GM18873 (cell line): ENCODE measurements at regions not wholly inside any gene's neighbourhood (a gene's known extent, or its start where the extent isn't known, plus 50 kb on each side); places are given as distances from the start of the nearest gene placed in this dataset.
A peak's percentile ranks its signal among the peaks of the same experiment; 100 is the strongest.
"Not testable (repeated sequence)": the region's sequence is repeated elsewhere in the genome, so short reads cannot be mapped to it uniquely, and the experiment has no call there.

Experiments
- ATAC-seq: cut with Tn5 transposase; IDR thresholded peaks from one replicate; pipeline ENCODE4 v1.9.1; 2021; ENCODE audit warnings: mild to moderate bottlenecking, moderate library complexity, moderate number of reproducible peaks; ENCODE audit not compliant: unreplicated experiment, low FRiP score

- no peak for ATAC-seq
Observed at GRCh38 chr6:106802139-106802538, 172.4 kb downstream of the CD24 start.

DNA sequence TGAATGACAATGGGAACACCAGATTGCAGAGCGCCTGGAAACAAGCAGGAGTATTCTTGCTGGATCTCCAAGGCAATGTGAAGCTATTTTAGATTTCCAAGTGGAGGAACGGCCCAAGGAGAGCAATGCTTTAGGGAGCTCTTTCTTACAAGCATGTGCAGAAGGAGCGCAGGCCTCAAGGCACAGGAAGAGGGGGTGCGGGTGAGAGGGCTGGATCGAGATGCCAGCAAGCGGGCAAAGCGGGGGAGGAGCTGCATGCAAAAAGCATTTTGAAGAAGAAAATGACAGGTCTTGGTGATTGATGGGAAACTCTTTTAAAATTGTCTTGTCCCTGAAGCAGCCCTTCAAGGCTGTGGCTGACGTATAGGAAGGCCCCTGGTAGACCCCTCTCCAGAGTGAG is 171.9 kb downstream of the QRSL1 start:
- no peak for ATAC-seq

GRCh38 chr6:106800379-106800778 is 171.0 kb downstream of the QRSL1 start:
- no peak for ATAC-seq

GRCh38 chr6:106799031-106799894 is 169.9 kb downstream of the QRSL1 start:
- ATAC-seq: peak; percentile 50

- ATAC-seq: no peak
Observed at GRCh38 chr6:106797186-106797585, 167.8 kb downstream of the QRSL1 start.

- ATAC-seq: no peak
Observed at GRCh38 chr6:106796781-106797180, 167.4 kb downstream of the QRSL1 start.

- no peak for ATAC-seq
Observed at GRCh38 chr6:106794129-106794528, 164.8 kb downstream of the QRSL1 start.

DNA sequence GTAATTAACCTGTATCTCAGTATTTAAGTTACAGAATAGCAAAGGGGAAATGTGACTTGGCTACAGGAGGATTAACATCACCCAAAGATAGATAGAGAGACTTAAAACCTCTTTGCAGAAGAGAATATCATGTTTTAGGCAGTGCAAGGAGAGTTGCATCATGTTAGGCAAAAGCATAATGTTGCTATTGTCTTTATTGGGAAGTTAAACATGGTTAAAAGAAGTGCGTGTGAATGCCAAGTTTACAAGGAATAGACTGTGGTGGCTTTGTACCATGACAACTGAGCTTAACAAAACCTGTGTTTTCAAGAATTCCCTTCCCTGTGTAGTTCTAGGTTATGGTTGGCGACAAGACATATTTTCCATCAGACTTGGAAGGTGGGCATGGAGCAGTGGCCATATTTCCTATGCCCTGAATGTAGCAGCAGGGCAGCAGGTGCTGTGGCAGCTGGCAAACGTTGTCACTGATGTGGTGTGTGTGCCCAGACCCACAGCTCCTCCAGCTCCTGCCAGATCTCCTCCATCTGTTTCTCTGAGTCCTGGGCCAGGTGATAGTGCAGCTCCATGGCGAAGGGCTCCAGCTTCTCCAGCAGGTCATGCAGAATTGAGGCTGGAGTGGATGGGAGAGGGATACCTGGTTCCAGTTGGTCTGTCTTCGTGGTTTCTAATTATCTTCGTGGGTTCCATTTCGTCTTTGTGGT is 163.3 kb downstream of the QRSL1 start:
- no peak for ATAC-seq

DNA sequence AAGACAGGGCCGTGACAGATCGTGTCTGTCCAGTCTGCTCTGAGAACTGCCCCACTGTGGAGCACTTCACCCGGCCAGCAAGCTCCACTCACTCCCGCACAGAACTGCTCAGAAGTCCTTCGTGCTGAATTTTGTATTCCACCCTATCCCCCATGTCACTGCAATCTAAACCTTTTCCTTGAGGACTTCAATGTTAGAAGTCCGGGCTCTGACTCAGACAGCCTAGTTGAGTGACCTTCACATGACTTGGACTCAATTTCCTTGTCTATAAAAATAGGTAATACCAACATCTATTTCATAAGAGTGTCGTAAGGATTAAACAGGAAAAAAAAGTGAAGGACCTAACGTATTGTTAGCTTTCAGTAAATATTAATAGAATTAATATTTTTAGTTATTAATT is 161.6 kb downstream of the QRSL1 start:
- no peak for ATAC-seq

GRCh38 chr6:106790149-106790770 is 160.9 kb downstream of the QRSL1 start:
- ATAC-seq: no peak

DNA sequence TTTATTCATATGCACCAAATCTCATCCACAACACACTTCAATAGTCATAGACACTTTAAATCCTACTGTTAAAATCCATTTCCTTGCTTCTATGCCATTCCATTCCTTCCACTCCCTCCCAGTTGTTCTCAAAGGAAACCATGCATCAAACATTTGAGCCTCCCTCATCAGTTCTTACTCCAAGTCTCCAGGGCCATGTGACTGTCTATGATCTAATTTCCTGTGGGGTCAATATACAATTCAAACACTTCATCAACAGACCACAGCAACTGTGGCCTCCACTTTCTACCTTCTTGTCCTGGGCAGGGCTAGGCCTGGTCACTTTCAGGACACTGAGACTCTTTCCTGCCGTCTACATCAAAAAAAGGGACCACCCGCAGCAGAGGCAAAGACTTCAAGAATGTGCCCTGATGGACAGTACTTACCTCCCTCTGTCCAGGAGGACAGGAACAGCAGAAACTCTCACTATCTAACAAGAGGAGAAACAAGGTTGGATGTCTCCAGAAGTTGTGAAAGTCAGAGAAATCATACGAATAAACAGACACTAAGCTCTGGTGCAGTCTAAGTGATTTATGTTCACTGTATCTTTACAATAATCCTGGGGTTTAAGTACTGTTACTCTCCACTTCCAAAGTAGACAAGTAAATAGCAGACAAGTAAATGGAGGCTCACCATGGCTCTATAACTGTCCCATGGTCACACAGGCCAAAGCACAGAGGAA is 160.2 kb downstream of the QRSL1 start:
- ATAC-seq: no peak

DNA sequence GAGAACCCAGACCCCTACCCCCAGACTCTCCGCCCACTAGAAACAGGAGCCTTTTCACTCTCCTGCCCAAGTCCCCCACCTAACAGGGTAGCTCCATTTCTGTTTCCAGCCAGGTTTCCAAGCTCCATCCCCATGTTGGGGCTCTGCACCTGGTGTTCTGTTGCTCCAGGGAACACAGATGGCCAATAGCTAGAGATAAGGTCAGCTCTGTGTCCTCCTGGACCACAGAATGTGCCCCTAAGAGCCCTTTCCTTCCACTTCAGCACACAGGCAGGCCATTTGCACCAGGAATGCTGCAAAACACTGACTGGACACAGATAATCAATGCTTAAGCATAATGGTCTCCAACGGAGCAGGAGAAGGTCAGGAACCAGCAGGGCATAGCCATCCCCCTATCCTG is 159.4 kb downstream of the QRSL1 start:
- no peak for ATAC-seq

DNA sequence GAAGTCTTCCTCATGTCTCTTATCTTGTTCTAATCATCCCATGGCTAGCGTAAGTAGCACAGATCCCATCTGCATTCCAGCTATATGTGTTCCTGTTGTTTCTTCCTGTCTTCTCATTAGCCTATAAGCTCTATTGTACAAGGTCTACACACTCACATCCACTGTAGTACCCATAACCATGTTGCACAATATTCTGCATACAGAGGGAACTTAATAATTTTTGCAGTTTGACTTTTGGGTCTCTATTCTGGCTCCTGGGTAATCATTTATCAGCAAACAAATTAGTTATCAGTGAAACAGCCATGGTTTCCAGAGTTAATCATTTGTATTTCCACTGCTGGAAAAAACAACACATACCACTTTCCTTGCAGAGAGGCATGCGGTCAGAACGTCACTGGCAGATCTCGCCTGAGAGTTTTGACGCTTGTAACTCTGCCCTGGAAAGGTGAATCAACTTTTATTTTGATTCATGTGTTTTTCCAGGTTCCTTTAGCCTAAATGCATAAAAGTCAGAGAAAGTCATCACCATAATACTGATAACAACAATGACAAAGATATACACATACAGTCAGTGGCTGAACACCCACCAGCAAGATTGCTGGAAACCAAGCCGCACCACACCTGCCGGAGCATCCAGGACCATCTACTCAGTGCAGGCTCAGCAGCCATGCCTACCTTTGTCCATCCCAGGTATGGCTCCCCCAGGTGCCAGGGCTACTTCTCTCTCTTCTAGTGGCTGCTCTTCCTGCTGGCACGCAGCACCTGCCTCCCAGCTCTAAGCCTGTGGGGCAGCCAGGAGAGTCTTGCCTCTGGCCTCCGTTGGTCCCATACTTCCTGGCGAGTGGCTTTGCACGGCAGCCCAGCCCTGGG is 158.2 kb downstream of the QRSL1 start:
- ATAC-seq: no peak

- ATAC-seq: no peak
Observed at GRCh38 chr6:106785298-106785697, 155.9 kb downstream of the QRSL1 start.

DNA sequence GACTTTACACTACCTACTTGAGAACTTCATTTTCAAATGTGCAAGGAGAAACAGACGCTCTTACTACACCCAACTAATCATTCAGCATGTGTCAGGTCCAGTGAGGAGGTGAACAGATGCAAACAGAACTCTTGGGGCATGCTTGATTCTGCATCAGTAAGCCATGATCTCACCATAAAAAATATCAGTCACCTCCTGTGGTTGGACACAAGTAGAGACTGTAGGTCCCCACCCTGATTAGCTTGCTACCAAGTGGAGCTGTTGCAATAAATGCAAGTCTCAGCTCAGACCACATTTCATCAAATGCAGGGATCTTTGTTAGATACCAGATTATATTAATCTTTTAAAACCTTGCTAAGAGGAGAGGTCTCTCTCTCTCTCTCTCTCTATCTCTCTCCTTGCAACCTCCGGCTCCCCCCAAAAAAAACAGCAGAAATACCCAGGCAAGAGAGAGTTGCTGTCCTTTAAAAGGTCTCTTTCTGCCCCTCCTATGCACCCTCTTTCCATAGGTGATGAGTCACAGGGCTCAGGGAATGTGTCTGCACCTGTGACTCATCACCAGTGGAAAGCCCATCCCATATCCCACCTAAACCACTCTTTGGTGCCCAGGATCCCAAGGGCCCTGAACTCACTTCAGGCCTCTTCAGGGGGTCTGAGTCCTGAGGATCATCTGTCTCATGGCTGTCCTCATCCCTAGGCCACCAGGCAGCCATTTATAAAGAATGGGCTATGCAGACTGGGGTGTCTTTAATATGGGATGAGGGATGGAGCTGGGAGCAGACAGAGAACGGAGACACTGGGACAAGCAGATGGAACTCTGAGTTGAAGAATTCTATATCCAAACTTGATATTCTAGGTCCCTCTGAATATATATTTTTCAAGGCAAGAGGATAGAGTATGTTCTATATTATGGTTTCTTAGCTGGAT is 154.5 kb downstream of the QRSL1 start:
- no peak for ATAC-seq

DNA sequence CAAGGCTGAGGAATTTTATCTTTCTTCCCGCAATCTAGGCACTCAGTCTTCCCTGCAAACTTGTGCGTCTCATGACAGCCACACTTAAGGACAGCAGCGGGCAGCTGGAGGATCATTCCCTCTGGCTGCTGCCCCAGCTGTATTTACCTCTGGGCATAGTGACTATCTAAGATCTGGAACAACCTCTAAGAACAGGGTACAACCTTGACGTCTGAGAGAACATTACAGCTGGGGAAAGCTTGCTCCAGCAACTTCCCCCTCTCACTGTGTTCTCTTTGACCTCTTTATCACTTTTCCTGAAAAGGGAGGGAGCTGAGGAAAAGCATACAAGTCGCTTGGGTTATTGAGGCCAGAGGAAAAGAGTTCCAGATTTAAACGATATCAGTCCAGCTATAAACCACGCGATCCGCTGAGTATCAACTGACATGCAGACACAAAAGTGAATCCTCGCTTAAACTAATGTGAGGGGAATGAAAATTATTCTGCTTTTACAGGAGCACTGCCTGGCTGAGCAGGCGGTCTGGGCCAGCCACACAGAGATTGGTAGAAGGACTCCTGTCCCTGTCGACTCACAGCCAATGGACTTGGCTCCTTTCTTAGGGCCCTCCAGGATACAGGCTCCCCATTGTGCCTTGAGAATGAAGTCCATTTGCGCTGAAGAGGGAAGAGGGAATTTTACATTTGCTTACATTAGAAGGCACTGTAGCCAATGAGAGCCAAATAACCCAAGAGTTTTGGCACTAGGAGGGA is 153.3 kb downstream of the QRSL1 start:
- ATAC-seq: no peak

- ATAC-seq: not testable (repeated sequence)
Observed at GRCh38 chr6:106779552-106779951, 150.2 kb downstream of the QRSL1 start.

- no peak for ATAC-seq
Observed at GRCh38 chr6:106778943-106779342, 149.6 kb downstream of the QRSL1 start.
